Cardiac fibroblast (primary cell): ENCODE measurements at regions not wholly inside any gene's neighbourhood (a gene's known extent, or its start where the extent isn't known, plus 50 kb on each side); places are given as distances from the start of the nearest gene placed in this dataset.

Experiments
- DNase-seq, 2 donors: peaks; one replicate each; pipeline versions ENCODE4 v3.0.0 to v3.0.0-alpha.2; 2010; ENCODE audit warnings: low read depth in 2 of 2
- H3K4me3 ChIP-seq, 2 donors: replicated peaks in 1 of 2; 1 replicate in 1 of 2; 2 replicates in 1 of 2; pipeline ENCODE4 v1.5.1; 2011; ENCODE audit warnings: low read depth in 2 of 2, low read length in 2 of 2, mild to moderate bottlenecking in 2 of 2, moderate library complexity in 1 of 2
- CTCF ChIP-seq: IDR thresholded peaks from one replicate; pipeline ENCODE4 v1.5.1; 2011; ENCODE audit warnings: low read depth, mild to moderate bottlenecking, low read length, inconsistent platforms

GRCh38 chr14:106508216-106508615 lies 981.8 kb downstream of the TMEM121 start:
- DNase-seq: no peak
- no peak for TF ChIP-seq CTCF
- no peak overlapping the region for H3K4me3 ChIP-seq

- no peak overlapping the region for H3K4me3 ChIP-seq
Observed at GRCh38 chr14:106509176-106509575, 982.8 kb downstream of the TMEM121 start.

GRCh38 chr14:106509807-106510206 lies 983.4 kb downstream of the TMEM121 start:
- no peak for DNase-seq
- no peak for TF ChIP-seq CTCF
- no peak overlapping the region for H3K4me3 ChIP-seq

More at GRCh38 chr14:106509176-106509575, 982.8 kb downstream of the TMEM121 start:
- no peak for DNase-seq
- TF ChIP-seq CTCF: no peak

- no peak for DNase-seq
- TF ChIP-seq CTCF: no peak
- no peak overlapping the region for H3K4me3 ChIP-seq
Observed at GRCh38 chr14:106511006-106511799, 984.8 kb downstream of the TMEM121 start.

GRCh38 chr14:106511800-106512198 lies 985.4 kb downstream of the TMEM121 start:
- no peak for TF ChIP-seq CTCF
- no peak overlapping the region for H3K4me3 ChIP-seq
- DNase-seq: no peak

GRCh38 chr14:106513302-106513701 lies 986.9 kb downstream of the TMEM121 start:
- DNase-seq: no peak
- no peak overlapping the region for H3K4me3 ChIP-seq
- no peak for TF ChIP-seq CTCF
